Thyroid gland (tissue), 4 donors: ENCODE measurements at regions not wholly inside any gene's neighbourhood (a gene's known extent, or its start where the extent isn't known, plus 50 kb on each side); places are given as distances from the start of the nearest gene placed in this dataset.

ENCODE experiments used
- POLR2A ChIP-seq, 2 donors: fragments of 450-650 bp; IDR thresholded peaks; one replicate each; pipeline ENCODE4 v1.6.1; 2017; ENCODE audit warnings: antibody characterized with exemption in 2 of 2, mild to moderate bottlenecking in 2 of 2, moderate library complexity in 1 of 2
- TF ChIP-seq, protein P1 (sequence below), 6 experiments: fragments of 200-600 bp in 3 of 6; fragments of 450-650 bp in 3 of 6; sonication (generic) in 3 of 6; IDR thresholded peaks; one replicate each; pipeline ENCODE4 v1.5.1; 2016 to 2019; ENCODE audit warnings: antibody characterized with exemption in 6 of 6, mild to moderate bottlenecking in 2 of 6, inconsistent platforms in 1 of 6, moderate library complexity in 1 of 6

DNA sequence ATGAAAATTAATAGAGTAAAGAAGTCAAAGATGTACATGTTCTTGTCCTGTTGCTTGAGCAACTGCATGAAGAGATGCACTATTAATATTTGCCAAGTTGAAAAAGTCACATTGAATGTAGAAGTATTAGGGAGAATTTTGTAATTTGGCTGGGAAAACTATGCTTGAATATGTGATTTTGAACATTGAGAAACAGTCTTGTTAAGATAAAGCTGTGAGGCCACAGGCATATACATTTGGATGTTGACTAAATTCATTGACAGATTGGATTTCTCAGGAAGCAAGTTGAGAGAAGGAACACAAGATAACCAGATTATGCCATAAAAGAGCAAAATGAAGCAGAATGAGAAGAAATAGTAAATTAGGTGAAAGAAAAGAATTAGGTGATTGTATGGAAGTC lies 1777.5 kb upstream of the PCDH7 start:
- TF ChIP-seq, protein P1, sequence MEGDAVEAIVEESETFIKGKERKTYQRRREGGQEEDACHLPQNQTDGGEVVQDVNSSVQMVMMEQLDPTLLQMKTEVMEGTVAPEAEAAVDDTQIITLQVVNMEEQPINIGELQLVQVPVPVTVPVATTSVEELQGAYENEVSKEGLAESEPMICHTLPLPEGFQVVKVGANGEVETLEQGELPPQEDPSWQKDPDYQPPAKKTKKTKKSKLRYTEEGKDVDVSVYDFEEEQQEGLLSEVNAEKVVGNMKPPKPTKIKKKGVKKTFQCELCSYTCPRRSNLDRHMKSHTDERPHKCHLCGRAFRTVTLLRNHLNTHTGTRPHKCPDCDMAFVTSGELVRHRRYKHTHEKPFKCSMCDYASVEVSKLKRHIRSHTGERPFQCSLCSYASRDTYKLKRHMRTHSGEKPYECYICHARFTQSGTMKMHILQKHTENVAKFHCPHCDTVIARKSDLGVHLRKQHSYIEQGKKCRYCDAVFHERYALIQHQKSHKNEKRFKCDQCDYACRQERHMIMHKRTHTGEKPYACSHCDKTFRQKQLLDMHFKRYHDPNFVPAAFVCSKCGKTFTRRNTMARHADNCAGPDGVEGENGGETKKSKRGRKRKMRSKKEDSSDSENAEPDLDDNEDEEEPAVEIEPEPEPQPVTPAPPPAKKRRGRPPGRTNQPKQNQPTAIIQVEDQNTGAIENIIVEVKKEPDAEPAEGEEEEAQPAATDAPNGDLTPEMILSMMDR (IDR thresholded peaks at IDR 0.05): no peak
- no peak for TF ChIP-seq POLR2A (IDR thresholded peaks at IDR 0.05)
